Muscle of back (tissue), 3 donors: ENCODE measurements at regions not wholly inside any gene's neighbourhood (a gene's known extent, or its start where the extent isn't known, plus 50 kb on each side); places are given as distances from the start of the nearest gene placed in this dataset.
A peak's percentile ranks its signal among the peaks of the same experiment; 100 is the strongest.
"Not testable (repeated sequence)": the region's sequence is repeated elsewhere in the genome, so short reads cannot be mapped to it uniquely, and the experiment has no call there.

ENCODE experiments used
- DNase-seq, 3 donors: peaks; one replicate each; pipeline versions ENCODE4 v3.0.0 to v3.0.0-alpha.2; 2013

DNA sequence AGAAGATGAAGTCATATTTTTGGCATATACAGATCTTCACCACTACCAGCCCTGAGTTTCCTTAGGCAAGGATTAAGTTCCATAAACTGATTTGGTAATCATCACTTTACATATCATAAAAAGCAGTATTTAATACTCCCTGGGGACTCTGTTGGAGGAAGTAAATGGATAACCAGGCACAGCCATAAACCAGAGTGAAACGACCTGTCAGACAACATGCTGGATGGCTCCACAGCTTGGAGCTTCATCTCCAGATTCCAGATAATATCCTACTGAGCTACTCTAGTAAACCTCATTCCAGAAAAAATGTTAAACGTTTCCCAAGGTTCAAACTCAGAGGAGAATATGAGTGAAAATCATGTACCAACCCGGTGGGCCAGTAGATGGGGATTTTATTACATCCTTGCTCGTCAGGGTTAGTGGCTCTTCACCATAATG lies 109.2 kb downstream of the BASP1 start:
- no peak for DNase-seq

DNA sequence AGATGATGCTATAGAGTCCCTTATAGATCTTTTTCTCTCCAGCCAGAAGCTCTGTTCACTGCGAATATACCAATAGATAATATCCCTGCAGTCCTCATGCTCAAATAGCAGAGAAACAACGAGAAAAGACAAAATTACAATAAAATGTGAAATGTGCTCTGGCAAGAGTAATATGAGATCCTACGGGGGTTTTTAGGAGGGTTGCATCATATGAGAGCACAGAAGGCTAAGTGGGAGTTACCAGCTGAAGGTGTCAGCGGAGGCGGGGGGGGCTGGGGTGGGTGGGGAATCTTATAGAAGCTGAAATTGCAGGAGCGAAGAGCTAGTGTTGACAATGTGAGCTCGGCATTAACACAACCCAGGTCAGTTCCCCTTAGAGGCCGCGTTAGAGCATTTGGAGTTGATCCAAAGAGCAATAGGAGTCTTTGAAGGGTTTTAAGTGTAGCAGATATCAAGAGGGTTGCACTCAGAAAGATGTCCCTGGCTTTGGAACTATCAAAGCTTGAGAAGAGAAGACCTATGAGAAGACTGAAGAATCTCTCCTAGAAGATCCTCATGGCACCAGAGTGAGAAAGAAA lies 109.7 kb downstream of the BASP1 start:
- no peak for DNase-seq

DNA sequence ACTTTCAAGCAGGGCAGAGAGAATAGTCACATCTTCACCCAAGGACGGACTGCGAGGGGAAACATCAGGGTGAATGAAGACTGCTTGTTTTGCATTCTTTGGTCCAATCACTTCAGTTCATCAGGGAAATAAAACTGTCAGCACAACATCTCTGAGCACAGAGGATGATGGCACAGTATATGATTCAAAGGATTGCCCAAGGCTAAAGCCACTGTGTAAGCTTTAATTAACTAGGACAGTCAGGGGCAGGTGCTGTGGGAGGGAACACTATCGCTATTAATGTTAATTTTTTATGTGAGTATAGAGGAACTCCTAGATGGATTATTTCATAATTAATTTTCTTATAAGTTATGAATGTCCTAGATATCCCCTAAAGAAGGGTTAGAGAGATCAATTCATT lies 112.1 kb downstream of the BASP1 start:
- DNase-seq: no peak

DNA sequence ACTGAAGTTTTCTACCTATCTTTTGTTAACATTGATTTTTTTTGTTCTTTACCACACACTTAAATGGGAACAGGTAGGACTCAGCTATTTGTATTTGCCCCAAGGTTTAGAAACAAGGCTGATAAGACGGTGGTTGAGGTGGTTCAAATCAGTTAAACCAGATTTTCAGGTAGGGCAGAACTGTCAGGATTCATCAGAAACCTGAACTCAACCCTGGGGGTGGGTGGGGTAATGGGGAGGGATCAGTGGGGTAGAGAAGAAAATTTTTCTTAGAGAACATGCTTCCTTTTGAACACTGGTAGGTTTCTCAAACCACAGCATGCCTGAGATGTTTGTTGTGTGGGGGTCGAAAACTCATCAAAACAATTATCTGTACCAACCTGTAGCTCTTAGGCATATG lies 113.0 kb downstream of the BASP1 start:
- no peak for DNase-seq

DNA sequence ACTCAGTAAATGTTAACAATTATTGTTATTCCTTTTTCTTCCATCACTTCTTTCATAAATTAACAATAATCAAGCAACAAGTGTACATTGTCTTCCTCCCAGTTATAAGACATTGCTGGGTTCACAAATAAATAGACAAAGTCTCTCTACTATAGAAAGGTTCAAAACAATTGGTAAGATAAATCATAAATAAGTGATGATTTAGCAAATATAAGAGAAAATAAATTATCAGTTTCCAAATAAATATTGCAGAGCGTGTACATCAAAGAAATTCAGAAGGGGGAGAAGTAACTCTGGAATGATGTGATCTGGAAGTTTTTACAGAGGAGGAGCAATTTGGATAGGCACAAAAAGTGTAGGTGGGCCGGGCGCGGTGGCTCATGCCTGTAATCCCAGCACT lies 114.2 kb downstream of the BASP1 start:
- no peak for DNase-seq

DNA sequence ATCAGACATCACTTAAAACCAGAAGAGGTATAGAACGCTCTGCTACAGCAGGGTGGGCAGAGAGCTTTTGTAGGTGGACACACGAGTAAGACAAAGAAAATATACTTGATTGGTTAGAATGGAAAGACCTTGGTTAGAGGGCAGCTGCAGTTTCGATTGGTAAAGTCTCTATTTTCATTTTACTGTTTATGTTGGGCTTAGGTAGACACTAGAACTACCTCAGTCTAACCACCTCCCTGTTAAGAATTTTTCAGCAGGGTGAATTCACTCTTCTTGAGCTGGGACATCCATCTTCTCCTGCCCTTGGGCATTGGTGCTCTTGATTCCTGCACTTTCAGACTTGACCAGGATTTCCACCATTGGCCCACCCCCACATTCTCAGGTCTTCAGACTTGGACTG lies 116.3 kb downstream of the BASP1 start:
- no peak for DNase-seq

DNA sequence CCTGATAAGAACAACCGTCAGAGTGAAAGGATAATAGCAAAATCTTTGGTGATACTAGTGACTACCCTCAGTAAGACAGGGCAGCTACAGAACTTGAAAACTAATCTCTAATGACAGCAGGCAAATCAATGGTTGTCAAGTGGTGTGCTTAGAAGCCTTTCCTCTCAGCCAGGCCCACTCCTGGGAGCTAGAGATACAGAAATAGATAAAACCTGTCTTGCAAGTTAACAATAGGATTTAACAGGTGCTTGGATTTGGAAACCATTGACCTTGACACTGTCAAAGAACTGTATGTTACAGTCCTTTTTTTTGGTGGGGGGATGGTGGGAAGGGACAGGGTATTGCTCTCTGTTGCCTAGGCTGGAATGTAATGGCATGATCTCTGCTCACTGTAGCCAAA lies 118.6 kb downstream of the BASP1 start:
- no peak for DNase-seq

DNA sequence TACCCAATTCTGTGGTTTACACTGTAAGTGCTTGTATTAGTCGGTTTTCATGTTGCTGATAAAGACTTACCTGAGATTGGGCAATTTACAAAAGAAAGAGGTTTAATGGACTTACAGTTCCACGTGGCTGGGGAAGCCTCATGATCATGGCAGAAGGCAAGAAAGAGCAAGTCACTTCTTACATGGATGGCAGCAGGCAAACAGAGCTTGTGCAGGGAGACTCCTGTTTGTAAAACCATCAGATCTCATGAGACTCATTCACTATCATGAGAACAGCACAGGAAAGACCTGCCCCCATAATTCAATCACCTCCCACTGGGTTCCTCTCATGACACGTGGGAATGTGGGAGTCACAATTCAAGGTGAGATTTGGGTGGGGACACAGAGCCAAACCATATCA lies 119.3 kb downstream of the BASP1 start:
- not testable (repeated sequence) for DNase-seq

DNA sequence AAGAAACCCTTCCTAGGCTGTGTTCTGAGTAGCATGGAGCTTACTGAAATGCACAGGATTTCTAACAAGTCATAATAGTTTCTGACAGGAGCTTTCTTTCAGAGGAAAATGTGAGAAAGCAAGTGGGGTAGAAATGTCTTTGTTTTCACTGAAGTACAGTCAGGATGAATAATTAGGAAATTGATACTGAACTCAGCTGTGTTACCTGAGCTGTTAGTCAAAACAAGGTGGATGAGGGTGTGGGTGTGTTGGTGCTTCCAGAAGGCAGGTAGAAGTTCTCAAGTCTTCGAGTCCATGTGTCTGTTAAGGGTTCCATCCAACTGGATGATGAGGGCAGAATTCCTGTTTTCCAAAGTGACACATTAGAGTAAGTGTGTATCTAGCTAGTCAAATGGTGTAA lies 122.4 kb downstream of the BASP1 start:
- DNase-seq: no peak

DNA sequence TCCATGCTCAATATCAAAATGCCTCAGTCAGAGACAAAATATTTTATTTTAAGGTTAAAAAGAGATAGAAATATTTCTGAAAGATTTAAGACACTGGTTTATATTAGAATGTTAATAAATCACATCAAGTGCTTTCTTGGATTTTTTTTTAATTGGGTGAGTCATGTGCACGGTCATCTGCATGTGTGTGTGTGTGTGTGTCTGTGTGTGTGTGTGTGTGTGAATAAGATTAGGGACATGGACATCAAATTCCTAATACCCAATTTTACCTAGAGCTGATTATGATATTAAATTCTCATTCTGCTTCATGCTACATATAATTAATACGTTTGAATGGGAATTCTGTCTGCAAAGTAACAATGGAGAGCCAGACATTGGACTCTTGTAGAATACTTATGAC lies 122.9 kb downstream of the BASP1 start:
- no peak for DNase-seq

DNA sequence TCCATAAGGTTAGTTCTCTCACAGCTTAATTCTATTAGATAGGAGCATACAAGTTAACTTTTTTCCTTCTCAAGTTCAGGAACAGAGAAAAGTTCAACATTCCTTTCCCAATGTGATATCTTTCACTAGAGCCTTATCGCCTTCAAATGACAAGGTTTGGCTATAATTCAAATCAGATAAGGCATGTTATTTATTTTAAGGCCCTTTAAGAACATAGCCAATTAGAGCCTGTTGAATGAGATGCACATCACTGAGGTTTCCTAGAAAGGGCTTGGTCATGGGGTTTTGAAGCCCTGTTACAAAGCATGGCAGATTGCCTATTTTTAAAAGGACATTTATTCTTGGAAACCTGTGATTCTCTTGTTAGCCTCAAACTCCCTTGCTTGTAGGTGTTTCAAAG lies 123.4 kb downstream of the BASP1 start:
- DNase-seq: no peak

DNA sequence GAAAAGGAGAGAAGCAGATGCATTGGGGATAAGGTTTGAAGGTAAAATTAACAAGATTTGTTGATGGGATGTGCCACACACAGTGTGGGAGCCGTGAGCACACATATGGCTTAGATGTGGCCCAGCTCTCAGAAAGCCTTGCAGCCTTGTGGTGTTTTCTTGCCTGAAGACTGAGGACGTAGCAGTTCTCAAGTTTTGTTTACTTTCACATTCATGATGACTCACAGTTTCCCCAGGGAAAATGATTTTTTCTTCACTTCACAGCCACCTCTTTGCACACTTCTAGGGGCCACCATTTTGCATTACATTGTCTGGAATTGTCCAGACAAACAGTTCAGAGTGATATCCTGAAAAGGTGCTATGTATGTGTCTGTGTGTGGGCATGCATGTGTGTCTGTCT lies 126.2 kb downstream of the BASP1 start:
- peak in 1 of 3 donors; percentile 54 for DNase-seq

DNA sequence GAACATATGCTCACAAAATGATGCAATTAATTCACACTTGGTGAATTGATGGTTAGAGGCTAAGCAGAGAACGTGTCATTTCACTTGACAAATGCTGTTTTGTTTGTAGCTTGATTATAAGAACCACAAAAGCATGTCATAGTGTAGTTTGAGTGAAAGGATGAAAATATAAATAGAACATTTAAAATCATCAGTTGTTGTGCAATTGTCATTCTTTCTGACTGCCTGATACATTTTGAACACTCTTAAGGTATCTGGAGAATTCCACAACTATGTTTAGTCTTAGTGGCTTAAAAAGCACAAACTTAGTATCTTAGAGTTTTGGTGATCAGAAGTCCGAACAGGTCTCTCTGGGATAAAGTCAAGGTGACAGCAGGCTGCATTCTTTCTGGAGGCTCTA lies 129.4 kb downstream of the BASP1 start:
- no peak for DNase-seq

DNA sequence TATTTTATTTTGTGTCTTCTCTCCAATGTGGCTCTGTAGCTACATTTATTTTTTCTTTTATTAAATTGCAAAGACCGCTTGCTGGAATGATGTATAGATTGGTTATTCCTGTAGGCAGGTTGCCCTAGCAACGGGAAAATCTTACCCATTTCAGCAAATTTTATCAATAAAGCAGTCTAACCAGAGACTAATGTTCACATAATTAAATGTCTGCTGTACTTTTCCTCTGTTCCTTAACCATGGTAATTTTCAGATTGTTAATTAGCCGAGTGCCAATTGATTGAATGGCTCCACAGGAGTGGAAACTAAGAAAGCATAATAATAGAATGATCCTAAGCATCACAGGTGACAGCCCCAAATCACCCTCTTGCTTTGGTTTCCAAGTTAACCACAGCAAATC lies 134.8 kb downstream of the BASP1 start:
- DNase-seq: no peak

DNA sequence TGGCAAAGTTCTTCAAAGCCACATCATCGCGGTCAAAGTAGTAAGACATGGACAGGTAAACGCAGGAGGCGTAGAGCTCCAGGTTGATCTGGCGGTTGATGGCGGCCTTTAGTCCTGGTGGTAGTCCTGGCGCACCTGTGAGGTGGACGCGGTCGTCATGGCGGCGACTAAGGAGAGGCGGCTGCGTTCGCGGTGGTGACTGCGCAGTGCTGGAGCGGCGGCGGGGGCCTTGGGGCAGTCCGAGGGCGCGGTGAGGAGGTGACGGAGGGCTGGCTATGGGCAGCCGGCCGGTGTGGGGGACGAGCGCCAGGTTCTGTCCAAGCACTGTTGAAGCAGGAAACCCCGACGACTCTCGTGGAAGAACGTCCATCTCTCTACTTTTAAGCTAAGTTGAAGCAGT lies 136.8 kb downstream of the BASP1 start:
- DNase-seq: no peak

DNA sequence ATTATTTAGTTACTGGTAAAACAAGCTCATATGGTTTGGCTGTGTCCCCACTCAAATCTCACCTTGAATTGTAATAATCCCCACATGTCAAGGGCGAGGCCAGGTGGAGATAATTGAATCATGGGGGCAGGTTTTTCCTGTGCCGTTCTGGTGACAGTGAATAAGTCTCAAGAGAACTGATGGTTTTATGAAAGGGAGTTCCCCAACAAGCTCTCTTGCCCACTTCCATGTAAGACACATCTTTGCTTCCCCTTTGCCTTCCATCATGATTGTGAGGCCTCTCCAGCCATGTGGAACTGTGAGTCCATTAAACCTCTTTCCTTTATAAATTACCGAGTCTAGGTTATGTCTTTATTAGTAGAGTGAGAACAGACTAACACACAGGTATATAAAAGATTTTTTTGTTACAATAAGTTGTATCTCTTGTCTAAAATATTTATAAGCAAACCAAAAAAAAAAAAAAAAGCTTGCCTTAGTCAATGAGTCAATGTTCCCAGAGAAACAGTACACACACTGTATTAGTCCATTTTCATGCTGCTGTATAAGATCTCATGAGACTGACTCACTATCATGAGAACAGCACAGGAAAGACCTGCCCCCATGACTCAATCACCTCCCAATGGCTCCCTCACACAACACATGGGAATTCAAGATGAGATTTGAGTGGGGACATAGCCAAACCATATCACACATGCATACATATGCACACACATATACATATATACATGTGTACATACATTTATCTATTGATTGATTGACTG lies 138.3 kb downstream of the BASP1 start:
- DNase-seq: no peak

DNA sequence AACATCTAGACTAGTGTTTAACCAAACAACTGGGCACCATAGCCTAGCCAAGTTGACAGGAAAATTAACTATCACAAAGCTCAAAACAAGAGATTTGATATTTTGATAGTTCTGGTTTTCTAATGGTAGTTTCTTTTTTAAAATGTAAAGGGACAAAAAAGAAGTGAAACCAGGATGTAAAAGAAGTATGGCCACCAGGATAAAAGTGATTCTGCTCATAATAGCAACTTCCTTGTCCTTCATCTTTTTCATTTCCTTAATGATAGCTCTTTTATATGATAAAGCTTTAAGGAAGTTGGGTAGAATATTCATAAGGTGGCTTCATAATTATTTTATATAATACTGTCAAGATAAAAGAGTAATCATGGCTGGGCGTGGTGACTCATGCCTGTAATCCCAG lies 139.1 kb downstream of the BASP1 start:
- no peak for DNase-seq

DNA sequence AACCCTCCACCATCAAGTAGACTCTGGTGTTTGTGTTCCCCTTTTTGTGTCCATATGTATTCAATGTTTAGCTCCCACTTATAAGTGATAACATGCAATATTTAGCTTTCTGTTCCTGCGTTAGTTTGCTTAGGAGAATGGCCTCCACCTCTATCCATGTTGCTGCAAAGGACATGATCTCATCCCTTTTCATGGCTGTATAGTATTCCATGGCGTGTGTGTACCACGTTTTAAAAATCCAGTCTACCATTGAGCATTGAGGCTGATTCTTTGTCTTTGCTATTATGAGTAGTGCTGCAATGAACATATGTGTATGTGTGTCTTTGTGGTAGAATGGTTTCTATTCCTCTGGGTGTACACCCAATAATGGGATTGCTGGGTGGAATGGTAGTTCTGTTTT lies 140.1 kb downstream of the BASP1 start:
- no peak for DNase-seq

DNA sequence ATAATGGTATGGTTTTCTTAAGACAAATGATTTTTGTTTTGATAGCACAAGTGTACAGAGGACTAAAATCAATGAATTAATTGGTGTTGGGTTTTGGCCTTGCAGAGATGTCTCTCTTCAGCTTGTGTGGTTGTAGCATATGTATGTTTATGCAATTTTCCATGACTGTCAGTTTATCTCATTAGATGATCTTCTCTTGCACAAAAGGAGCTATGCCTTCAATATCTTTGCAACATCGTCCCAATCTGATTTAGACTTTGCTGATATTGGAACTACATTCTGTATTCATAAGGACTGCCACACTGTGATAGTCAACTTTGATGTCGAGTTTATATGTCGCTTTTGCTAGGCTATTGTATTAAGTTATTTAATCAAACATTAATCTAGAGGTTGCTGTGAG lies 140.0 kb upstream of the TAF11L2 start:
- no peak for DNase-seq

DNA sequence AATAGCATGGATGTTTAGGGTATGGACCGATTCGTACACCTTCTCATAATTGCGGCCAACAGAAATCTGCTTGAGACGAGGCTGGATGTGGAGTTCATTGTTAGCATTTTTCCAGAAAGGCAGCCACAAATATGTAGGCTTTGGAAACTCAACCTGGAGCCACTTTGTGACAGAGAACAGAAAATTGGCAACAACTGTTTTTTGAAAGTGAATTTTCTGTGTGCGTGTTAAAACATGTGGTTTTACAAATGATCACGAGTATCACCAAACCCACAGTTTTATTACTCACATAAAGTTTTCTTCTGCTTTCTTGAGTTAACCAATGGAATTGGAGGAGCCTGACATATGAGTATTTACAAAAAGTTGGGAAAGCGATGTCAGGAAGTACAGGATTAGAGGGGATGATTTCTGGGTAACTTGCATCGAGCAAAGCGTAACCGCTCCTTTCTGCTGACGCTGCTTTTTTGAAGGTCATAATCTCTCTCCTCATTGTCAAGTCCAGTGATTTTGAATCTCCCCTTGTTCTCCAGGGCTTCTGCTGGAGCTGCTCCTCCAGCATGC lies 138.5 kb upstream of the TAF11L2 start:
- peak; percentile 40 to 82 (median 79) for DNase-seq

DNA sequence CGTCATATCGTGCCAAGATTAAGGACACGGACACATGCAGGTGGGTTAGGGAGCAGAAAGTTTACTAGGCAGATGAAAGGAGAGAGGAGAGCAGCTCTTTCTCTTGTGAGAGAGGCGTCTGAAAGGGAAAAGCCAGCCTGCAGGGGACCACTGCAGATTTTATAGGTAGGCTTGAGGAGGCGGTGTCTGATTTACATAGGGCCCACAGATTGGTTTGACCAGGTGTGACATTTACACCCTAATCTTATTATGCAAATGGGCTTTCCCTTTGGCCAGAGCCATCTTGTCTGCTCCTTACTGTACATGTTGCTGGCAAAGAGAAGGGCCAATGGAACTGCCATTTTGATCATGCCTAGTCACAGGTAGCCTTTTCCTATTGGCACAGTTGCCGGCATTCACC lies 137.2 kb upstream of the TAF11L2 start:
- no peak for DNase-seq

DNA sequence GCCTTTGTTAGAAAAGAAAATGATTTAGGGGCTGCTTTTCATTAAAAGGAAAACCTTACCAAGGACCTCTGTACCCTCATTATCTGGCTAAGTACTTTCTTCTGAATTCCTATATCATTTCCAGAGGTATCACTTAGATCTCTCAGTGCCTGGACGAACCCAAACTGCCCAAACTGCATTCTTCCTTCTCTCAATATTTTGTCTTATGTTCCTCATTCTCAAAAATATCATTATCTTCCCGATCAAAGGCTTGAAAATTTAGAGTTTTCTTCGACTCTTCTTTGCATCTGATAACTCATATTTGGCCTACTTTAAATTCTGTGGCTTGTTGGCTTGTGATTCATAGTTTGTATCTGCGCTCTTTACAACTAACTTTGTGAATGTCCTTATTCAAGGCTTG lies 136.7 kb upstream of the TAF11L2 start:
- no peak for DNase-seq

DNA sequence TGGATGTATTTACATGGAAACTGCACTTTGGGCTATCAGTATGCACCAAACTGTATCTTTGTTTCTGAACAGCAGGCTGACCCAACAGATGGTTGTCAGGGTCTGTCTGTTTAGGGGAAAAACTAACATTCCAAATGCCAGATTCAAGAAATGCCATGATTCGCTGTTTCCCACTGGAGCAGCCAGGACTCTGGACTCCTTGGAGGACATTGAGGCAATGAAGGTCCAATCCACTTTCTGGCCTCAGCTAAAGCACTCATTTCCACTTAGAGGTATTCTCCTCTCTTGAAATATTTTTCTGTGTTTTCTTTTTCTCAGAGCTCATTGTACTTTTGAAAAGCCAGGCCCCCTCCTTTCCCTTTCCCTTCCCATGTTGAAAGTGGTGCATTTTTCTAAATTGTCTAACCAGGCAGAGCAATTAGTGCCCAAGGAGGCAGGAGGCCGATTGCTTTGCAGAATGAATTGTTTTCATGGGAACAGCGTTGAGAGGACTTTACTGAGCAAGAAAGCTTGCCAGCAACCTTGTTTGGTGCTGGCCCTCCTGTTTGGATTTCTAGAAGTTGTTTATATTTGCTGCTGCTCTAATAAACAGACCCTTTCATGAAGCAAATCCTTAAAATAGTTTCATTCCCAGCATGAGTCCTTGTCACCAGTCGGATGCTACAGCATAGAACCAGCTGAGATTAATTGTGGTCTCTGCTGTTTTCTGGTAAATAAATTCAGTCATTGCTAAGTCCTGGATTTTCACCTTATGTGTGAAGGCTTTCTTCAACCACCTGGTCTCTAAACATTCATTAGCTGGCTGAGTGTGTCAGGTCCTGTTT lies 132.8 kb upstream of the TAF11L2 start:
- DNase-seq: no peak
